ENCODE measurements at regions not wholly inside any gene's neighbourhood (a gene's known extent, or its start where the extent isn't known, plus 50 kb on each side); places are given as distances from the start of the nearest gene placed in this dataset.

DNA sequence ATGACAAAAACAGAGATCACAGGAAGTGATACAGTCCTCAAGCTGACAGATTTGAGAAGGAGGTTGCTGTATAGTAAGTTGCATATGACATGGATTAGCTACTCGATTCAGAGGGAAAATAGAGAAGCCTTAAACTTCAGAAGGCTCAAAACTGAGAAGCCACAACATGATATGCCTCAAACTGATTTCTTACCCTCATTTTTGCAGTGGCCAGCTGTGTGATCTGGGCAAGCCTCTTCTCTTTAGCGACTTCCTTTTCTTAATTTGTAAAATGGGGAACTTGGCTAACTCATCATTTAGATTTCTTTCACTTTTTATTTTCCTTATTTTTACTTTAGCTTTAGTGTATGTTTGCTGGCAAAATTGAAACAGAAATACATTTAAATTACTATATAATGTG lies 421.1 kb downstream of the KIF4B start:
- no peak overlapping the region for H3K9ac ChIP-seq (ENCODE audit: low read depth, low read length)
- CTCF ChIA-PET: no interaction called here
- no peaks in the 10 kb centered on the region for H4K20me1 ChIP-seq (ENCODE audit: insufficient read depth, low read length)
- no peak for ATAC-seq (ENCODE audit: low read depth)
- no peaks in the 10 kb centered on the region for H3K79me1 ChIP-seq (ENCODE audit: low read depth in 1 of 2, low read length in 2 of 2)
- no peak overlapping the region for H2AFZ ChIP-seq (replicated peaks; ENCODE audit: low read length, poor library complexity)
- H4K91ac ChIP-seq (ENCODE audit: insufficient read depth, low read depth, low read length): no peak overlapping the region
- peaks cover 13% of the 10 kb centered on the region for H3K9me3 ChIP-seq (ENCODE audit: control insufficient read depth, insufficient read depth, low read length)
- in situ Hi-C loops (cut with MboI; ENCODE audit: low sequenced_read_pairs) (no loop called here), intact Hi-C loops (cut with micrococcal nuclease) (no loop called here), dilution Hi-C loops (cut with HindIII; ENCODE audit: low sequenced_read_pairs, unreplicated experiment) (no loop called here)
- H3K9me1 ChIP-seq (ENCODE audit: insufficient read depth, low read length): no peaks in the 10 kb centered on the region
- H2AK5ac ChIP-seq (ENCODE audit: low read depth, low read length): no peak overlapping the region
- no peak overlapping the region for H2BK5ac ChIP-seq (ENCODE audit: low read depth, low read length, poor library complexity, severe bottlenecking)
- H3K4me1 ChIP-seq (ENCODE audit: control insufficient read depth, insufficient read depth, low read length): no peaks in the 10 kb centered on the region
- no peak overlapping the region for H4K8ac ChIP-seq (ENCODE audit: low read depth in 2 of 2, low read length in 2 of 2)
- H3K18ac ChIP-seq (ENCODE audit: low read depth, low read length): no peak overlapping the region
- H4K5ac ChIP-seq (ENCODE audit: low read depth, low read length): no peak overlapping the region
- no peak for TF ChIP-seq FOS (IDR thresholded peaks at IDR 0.05; ENCODE audit: low read depth, low read length)
- TF ChIP-seq, protein P1, sequence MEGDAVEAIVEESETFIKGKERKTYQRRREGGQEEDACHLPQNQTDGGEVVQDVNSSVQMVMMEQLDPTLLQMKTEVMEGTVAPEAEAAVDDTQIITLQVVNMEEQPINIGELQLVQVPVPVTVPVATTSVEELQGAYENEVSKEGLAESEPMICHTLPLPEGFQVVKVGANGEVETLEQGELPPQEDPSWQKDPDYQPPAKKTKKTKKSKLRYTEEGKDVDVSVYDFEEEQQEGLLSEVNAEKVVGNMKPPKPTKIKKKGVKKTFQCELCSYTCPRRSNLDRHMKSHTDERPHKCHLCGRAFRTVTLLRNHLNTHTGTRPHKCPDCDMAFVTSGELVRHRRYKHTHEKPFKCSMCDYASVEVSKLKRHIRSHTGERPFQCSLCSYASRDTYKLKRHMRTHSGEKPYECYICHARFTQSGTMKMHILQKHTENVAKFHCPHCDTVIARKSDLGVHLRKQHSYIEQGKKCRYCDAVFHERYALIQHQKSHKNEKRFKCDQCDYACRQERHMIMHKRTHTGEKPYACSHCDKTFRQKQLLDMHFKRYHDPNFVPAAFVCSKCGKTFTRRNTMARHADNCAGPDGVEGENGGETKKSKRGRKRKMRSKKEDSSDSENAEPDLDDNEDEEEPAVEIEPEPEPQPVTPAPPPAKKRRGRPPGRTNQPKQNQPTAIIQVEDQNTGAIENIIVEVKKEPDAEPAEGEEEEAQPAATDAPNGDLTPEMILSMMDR (conservative IDR thresholded peaks at IDR 0.05; ENCODE audit: low read depth, low read length): no peak
- H3K14ac ChIP-seq (replicated peaks; ENCODE audit: low read depth, low read length): no peak overlapping the region
- H3K4me3 ChIP-seq (ENCODE audit: insufficient read depth, low read depth, low read length): no peak overlapping the region
- no peak overlapping the region for H2BK15ac ChIP-seq (ENCODE audit: low read depth, low read length)
- H2BK20ac ChIP-seq (ENCODE audit: low read depth, low read length): no peak overlapping the region
- no peak overlapping the region for H2BK120ac ChIP-seq (ENCODE audit: low read depth, low read length)
- DNase-seq: no peak
- BruUV-seq (replicated peaks): no TSS peak
- WGBS, 2 experiments (ENCODE audit: extremely low coverage in 2 of 2, insufficient read length in 1 of 2): no CpG with 5 or more reads among the region's 2 CpGs
- POLR2A ChIA-PET (ENCODE audit: unreplicated experiment): no interaction called here
- H3K27me3 ChIP-seq (ENCODE audit: control insufficient read depth, insufficient read depth, low read length): no peaks in the 10 kb centered on the region
- no peak overlapping the region for H3K27ac ChIP-seq (ENCODE audit: insufficient read depth, low read length)
- no peak overlapping the region for H3K23ac ChIP-seq (ENCODE audit: low read depth, low read length)
- H3K4me2 ChIP-seq (ENCODE audit: low read depth, low read length): no peak overlapping the region
- no peak overlapping the region for H2AK9ac ChIP-seq (replicated peaks; ENCODE audit: low read depth, low read length, poor library complexity)
- no peaks in the 10 kb centered on the region for H3K36me3 ChIP-seq (ENCODE audit: control insufficient read depth, insufficient read depth, low read length)
- no peak overlapping the region for H3K56ac ChIP-seq (ENCODE audit: extremely low read depth, insufficient read depth, low read length)
- H3K4ac ChIP-seq (ENCODE audit: low read depth, low read length): no peak overlapping the region
